ENCODE measurements at regions not wholly inside any gene's neighbourhood (a gene's known extent, or its start where the extent isn't known, plus 50 kb on each side); places are given as distances from the start of the nearest gene placed in this dataset.

GRCh38 chr16:86663685-86664521 lies 85.6 kb downstream of the FOXL1 start:
- DNase-seq (ENCODE audit: low read depth in 2 of 3, low spot score in 1 of 3) = peak in 1 of 3 donors; percentile 20

- peak; percentile 46 to 69 (median 52) for DNase-seq (ENCODE audit: low read depth in 2 of 3, low spot score in 1 of 3)
Measured at GRCh38 chr16:86664522-86665318, 86.4 kb downstream of the FOXL1 start.

- no peak for DNase-seq (ENCODE audit: low read depth in 2 of 3, low spot score in 1 of 3)
Measured at GRCh38 chr16:86665319-86665675, 86.9 kb downstream of the FOXL1 start.

DNA sequence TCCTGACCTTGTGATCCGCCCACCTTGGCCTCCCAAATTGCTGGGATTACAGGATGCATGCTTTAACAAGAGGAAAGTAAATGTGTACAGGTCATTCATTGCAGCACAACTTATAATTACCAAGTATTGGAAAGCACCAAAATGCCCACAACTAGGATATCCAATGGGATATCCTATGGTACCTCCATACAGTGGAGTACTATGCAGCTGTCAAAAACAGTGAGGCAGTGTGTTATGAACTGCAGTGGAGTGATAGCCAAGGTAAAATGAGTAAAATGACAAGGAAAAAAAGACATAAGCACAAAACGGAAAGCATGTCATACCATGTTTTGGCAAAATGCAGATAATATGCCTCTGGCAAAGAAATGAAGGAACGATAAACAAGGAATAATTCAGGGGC lies 87.6 kb downstream of the FOXL1 start:
- DNase-seq (ENCODE audit: low read depth in 2 of 3, low spot score in 1 of 3) = no peak

DNA sequence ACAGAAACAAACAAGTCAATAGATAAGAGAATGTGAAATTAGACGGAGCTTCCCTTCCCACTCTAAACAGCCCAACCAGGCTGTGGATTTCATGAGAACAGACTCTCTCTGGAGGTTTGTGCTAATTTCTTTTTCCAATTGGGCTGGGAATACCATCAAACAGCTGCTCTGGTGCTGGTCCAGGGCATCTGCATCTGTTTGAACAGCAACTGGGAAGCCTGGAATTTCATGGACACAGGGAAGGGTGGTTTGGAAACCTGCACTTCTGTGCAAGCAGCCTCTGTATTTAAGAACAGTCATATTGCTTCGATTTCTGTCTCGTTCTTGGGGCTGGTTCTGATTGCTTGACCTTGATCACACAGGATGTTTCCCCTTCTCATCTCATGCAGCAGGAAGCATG lies 88.7 kb downstream of the FOXL1 start:
- no peak for DNase-seq (ENCODE audit: low read depth in 2 of 3, low spot score in 1 of 3)

- DNase-seq (ENCODE audit: low read depth in 2 of 3, low spot score in 1 of 3) = no peak
Measured at GRCh38 chr16:86668136-86668910, 90.0 kb downstream of the FOXL1 start.

- DNase-seq (ENCODE audit: low read depth in 2 of 3, low spot score in 1 of 3) = no peak
Measured at GRCh38 chr16:86669285-86669805, 91.0 kb downstream of the FOXL1 start.

- no peak for DNase-seq (ENCODE audit: low read depth in 2 of 3, low spot score in 1 of 3)
Measured at GRCh38 chr16:86669937-86670749, 91.8 kb downstream of the FOXL1 start.

DNA sequence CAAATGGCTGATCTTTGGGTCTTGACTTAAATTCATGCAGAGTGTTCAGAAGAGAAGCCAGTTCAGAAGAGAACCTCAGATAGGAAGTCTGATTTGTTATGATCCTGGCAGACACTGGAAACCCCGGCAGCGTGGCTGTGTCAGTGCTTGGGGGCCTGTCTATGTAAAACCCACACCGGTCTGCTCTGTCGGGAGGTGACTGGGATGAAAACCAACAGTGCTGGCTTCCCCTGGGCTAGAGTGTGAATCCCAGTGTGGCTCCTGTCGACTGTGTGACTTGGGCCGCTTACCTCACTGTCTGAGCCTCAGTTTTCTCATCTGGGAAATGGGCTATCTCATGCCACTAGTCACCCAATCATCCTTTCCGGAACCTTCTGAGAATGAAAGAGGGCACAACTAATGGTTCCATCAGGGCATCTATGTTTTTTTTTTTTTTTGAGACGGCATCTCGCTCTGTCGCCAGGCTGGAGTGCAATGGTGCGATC lies 92.4 kb downstream of the FOXL1 start:
- DNase-seq (ENCODE audit: low read depth in 2 of 3, low spot score in 1 of 3) = no peak

- no peak for DNase-seq (ENCODE audit: low read depth in 2 of 3, low spot score in 1 of 3)
Measured at GRCh38 chr16:86671486-86672178, 93.3 kb downstream of the FOXL1 start.

DNA sequence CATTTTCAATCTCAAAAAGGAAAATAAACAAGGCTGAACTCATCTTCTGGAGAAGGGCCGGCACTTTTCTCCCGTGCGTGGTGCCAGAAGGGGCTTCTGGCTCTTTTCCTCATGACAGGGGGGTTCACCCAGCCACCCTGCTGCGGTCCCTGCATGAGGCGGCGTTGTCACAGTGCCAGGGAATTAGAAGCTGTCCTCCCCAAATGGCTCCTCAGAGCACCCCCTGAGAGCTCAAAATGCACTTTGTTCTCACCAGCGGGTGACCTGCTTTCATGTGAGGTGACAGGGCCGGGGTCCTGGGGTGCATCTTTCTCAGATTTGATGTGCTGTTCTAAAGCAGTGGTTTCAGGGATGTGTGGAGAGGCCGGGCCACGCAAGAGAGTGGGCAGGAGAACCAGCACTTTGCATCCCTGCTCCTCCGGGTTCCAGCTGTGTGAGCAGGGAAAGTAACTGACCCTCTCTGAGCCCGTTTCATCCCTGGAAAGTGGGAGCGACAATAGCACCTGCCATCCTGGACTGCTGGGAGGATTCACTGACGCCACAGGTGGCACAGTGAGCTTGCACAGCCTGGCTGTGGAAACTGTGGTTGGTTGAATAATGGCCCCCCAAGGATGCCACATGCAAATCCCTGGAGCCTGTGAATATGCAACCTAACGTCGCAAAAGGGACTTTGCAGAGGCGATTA lies 94.0 kb downstream of the FOXL1 start:
- no peak for DNase-seq (ENCODE audit: low read depth in 2 of 3, low spot score in 1 of 3)

GRCh38 chr16:86673090-86673955 lies 95.0 kb downstream of the FOXL1 start:
- DNase-seq (ENCODE audit: low read depth in 2 of 3, low spot score in 1 of 3) = no peak

DNA sequence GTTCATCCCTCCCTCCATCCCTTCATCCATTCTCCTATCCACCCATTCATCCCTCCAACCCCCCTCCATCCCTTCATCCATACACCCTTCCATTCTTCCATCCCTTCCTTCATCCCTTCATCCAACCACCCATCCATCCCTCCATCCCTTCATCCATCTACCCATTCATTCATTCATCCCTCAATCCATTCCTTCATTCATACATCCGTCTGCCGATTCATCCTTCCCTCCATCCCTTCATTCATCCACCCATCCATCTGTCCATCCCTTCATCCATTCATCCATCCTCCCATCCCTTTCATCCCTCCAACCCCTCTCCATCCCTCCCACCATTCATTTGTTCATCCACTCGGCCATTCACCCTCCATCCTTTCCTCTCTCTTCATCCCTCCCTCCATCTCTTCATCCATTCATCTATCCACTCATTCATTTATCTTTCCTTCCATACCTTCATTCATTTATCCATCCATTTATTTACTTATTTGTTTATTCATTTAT lies 95.7 kb downstream of the FOXL1 start:
- no peak for DNase-seq (ENCODE audit: low read depth in 2 of 3, low spot score in 1 of 3)

GRCh38 chr16:86676254-86676670 lies 97.9 kb downstream of the FOXL1 start:
- DNase-seq (ENCODE audit: low read depth in 2 of 3, low spot score in 1 of 3) = no peak

- no peak for DNase-seq (ENCODE audit: low read depth in 2 of 3, low spot score in 1 of 3)
Measured at GRCh38 chr16:86679490-86679889, 101.1 kb downstream of the FOXL1 start.

- no peak for DNase-seq (ENCODE audit: low read depth in 2 of 3, low spot score in 1 of 3)
Measured at GRCh38 chr16:86680162-86680561, 101.8 kb downstream of the FOXL1 start.

DNA sequence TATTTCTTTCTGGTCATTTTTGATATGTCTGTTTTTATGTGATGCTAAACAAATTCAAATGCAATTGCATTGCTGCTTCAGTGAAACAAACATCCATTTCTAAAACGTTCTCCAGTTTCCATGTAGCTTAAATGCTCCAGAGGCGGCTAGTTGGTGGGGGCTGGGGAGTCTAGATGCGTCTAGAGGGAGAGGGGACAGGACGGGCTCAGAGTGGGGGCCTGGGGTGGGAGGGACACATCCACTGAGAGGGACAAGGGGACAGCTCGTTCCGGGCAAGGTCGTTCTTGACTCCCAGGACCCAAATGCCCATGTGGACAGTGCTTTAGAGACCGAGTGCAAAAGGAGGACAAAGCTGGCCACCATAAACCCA lies 102.3 kb downstream of the FOXL1 start:
- no peak for DNase-seq (ENCODE audit: low read depth in 2 of 3, low spot score in 1 of 3)
